HG03159 (cell line): ENCODE measurements at regions not wholly inside any gene's neighbourhood (a gene's known extent, or its start where the extent isn't known, plus 50 kb on each side); places are given as distances from the start of the nearest gene placed in this dataset.

Experiments used
- ATAC-seq: cut with Tn5 transposase; IDR thresholded peaks from one replicate; pipeline ENCODE4 v1.9.1; 2021; ENCODE audit warnings: mild to moderate bottlenecking, moderate library complexity; ENCODE audit not compliant: unreplicated experiment

GRCh38 chr2:120893811-120894584 lies 158.3 kb downstream of the GLI2 start:
- no peak for ATAC-seq

- ATAC-seq: no peak
Measured at GRCh38 chr2:120894966-120895365, 159.3 kb downstream of the GLI2 start.

GRCh38 chr2:120896126-120896525 lies 160.5 kb downstream of the GLI2 start:
- no peak for ATAC-seq

- no peak for ATAC-seq
Measured at GRCh38 chr2:120896901-120897300, 161.2 kb downstream of the GLI2 start.

GRCh38 chr2:120897399-120897798 lies 161.7 kb downstream of the GLI2 start:
- ATAC-seq: no peak

- ATAC-seq: no peak
Measured at GRCh38 chr2:120898496-120898895, 162.8 kb downstream of the GLI2 start.

- ATAC-seq: no peak
Measured at GRCh38 chr2:120898961-120899750, 163.5 kb downstream of the GLI2 start.

GRCh38 chr2:120899771-120900170 lies 164.1 kb downstream of the GLI2 start:
- ATAC-seq: no peak

- no peak for ATAC-seq
Measured at GRCh38 chr2:120901201-120901600, 165.5 kb downstream of the GLI2 start.

- ATAC-seq: no peak
Measured at GRCh38 chr2:120902592-120902991, 166.9 kb downstream of the GLI2 start.

- ATAC-seq: no peak
Measured at GRCh38 chr2:120904379-120904778, 168.7 kb downstream of the GLI2 start.

GRCh38 chr2:120904830-120905234 lies 169.2 kb downstream of the GLI2 start:
- ATAC-seq: no peak

- no peak for ATAC-seq
Measured at GRCh38 chr2:120905298-120905697, 169.6 kb downstream of the GLI2 start.

GRCh38 chr2:120905824-120906571 lies 170.3 kb downstream of the GLI2 start:
- ATAC-seq: no peak

- ATAC-seq: no peak
Measured at GRCh38 chr2:120906914-120907313, 171.2 kb downstream of the GLI2 start.

- ATAC-seq: no peak
Measured at GRCh38 chr2:120907822-120908221, 172.2 kb downstream of the GLI2 start.

- ATAC-seq: no peak
Measured at GRCh38 chr2:120908314-120908975, 172.8 kb downstream of the GLI2 start.

GRCh38 chr2:120909102-120909501 lies 173.4 kb downstream of the GLI2 start:
- no peak for ATAC-seq

- ATAC-seq: no peak
Measured at GRCh38 chr2:120910164-120910563, 174.5 kb downstream of the GLI2 start.

- ATAC-seq: no peak
Measured at GRCh38 chr2:120910956-120911951, 175.6 kb downstream of the GLI2 start.
